K562 (cell line): ENCODE measurements at regions not wholly inside any gene's neighbourhood (a gene's known extent, or its start where the extent isn't known, plus 50 kb on each side); places are given as distances from the start of the nearest gene placed in this dataset.

Experiments used
- ATAC-seq: fragments of 200-7000 bp; cut with Tn5 transposase; 3 replicates; pipeline ENCODE4 v1.9.1; 2020; ENCODE audit warnings: moderate library complexity
- BruUV-seq: library from RNA; stranded (reverse); fragments of 400-500 nt; replicated peaks from 2 replicates; lab custom pipeline; 2021; lab: Mats Ljungman, UMichigan
- CTCF ChIA-PET: fragments of 300-600 bp; formaldehyde crosslinking; extraction: SDS; loops from one replicate; lab custom pipeline; 2021; ENCODE audit warnings: low intra/inter-chr PET ratio; lab: Yijun Ruan, JAX
- POLR2A ChIA-PET: fragments of 300-600, 350-650 bp; sonication (Branson Sonifier 250); formaldehyde crosslinking; extraction: SDS; loops from one replicate; lab custom pipeline; 2021; ENCODE audit warnings: antibody characterized with exemption, inconsistent platforms; lab: Yijun Ruan, JAX
- DNase-seq, 4 experiments: peaks; one replicate each; pipeline versions ENCODE4 v3.0.0 to v3.0.0-alpha.2; 2011 to 2018; ENCODE audit warnings: low spot score in 3 of 4, mixed read lengths in 3 of 4; ENCODE audit errors: extremely low read depth in 1 of 4
- FAIRE-seq: peaks from 2 replicates; lab custom pipeline; 2011; peaks lifted over from hg19 to GRCh38; lab: Jason Lieb, UNC
- H2AFZ ChIP-seq: 2 replicates; pipeline ENCODE4 v1.6.0; 2011; ENCODE audit warnings: low read depth, low read length, control low read depth, inconsistent platforms
- H3K27ac ChIP-seq: fragments of 200-600 bp; 3 replicates; pipeline ENCODE4 v1.8.0; 2011; ENCODE audit warnings: low read depth, mild to moderate bottlenecking, control low read depth, inconsistent platforms, low read length, moderate library complexity, mixed read lengths; ENCODE audit errors: extremely low read depth
- H3K27me3 ChIP-seq, 2 experiments: fragments of 300-600 bp in 1 of 2; 2 replicates in 1 of 2; 3 replicates in 1 of 2; pipeline versions ENCODE4 v1.6.0 to v1.8.0; 2011; ENCODE audit warnings: inconsistent platforms in 2 of 2, low read length in 2 of 2, mild to moderate bottlenecking in 1 of 2, mixed read lengths in 1 of 2, moderate library complexity in 1 of 2; ENCODE audit not compliant: control insufficient read depth in 2 of 2, insufficient read depth in 2 of 2
- H3K36me3 ChIP-seq: fragments of 300-600 bp; 3 replicates; pipeline ENCODE4 v1.8.0; 2011; ENCODE audit warnings: mild to moderate bottlenecking, low read length, inconsistent platforms; ENCODE audit not compliant: control insufficient read depth, insufficient read depth
- H3K4me1 ChIP-seq, 2 experiments: fragments of 200-600 bp in 1 of 2; replicated peaks in 1 of 2; 2 replicates in 1 of 2; 3 replicates in 1 of 2; pipeline versions ENCODE4 v1.5.1 to v1.8.0; 2011; ENCODE audit warnings: inconsistent platforms in 2 of 2, low read length in 2 of 2, mild to moderate bottlenecking in 1 of 2, mixed read lengths in 1 of 2, moderate library complexity in 1 of 2; ENCODE audit not compliant: control insufficient read depth in 2 of 2, insufficient read depth in 2 of 2
- H3K4me2 ChIP-seq: 2 replicates; pipeline ENCODE4 v1.6.1; 2011; ENCODE audit warnings: low read length, control low read depth, inconsistent platforms, mixed read lengths; ENCODE audit not compliant: insufficient read depth
- H3K4me3 ChIP-seq: fragments of 200-600 bp; sonication (generic), shearing (Covaris generic); 2 replicates; pipeline ENCODE4 v1.5.1; 2016; ENCODE audit warnings: control low read depth, inconsistent platforms
- H3K79me2 ChIP-seq: fragments of 200-600 bp; 3 replicates; pipeline ENCODE4 v1.8.0; 2011; ENCODE audit warnings: low read length, inconsistent platforms; ENCODE audit not compliant: control insufficient read depth, insufficient read depth
- H3K9ac ChIP-seq, 2 experiments: 2 replicates each; pipeline versions ENCODE4 v1.6.0 to v1.6.1; 2011; ENCODE audit warnings: low read depth in 2 of 2, low read length in 2 of 2, control low read depth in 1 of 2, inconsistent platforms in 1 of 2, mild to moderate bottlenecking in 1 of 2, mixed read lengths in 1 of 2; ENCODE audit not compliant: insufficient read depth in 1 of 2
- H3K9me1 ChIP-seq: one replicate; pipeline ENCODE4 v1.6.0; 2011; ENCODE audit warnings: inconsistent platforms, mild to moderate bottlenecking, low read length, moderate library complexity; ENCODE audit not compliant: control insufficient read depth, insufficient read depth
- H3K9me3 ChIP-seq: replicated peaks from 2 replicates; pipeline ENCODE4 v1.5.1; 2011; ENCODE audit warnings: low read depth, low read length, inconsistent platforms; ENCODE audit not compliant: control insufficient read depth, insufficient read depth
- H4K20me1 ChIP-seq: replicated peaks from 2 replicates; pipeline ENCODE4 v1.6.1; 2011; ENCODE audit warnings: low read length, inconsistent platforms, mixed read lengths; ENCODE audit not compliant: control insufficient read depth, insufficient read depth
- CBX8 ChIP-seq: fragments of 200-600 bp; sonication (generic); IDR thresholded peaks from 2 replicates; pipeline ENCODE4 v1.6.1; 2012; ENCODE audit warnings: borderline replicate concordance, mixed run types, low read depth, mild to moderate bottlenecking, moderate library complexity, mixed read lengths, low read length, control low read depth, inconsistent platforms; ENCODE audit not compliant: poor library complexity, severe bottlenecking; ENCODE audit errors: extremely low read depth
- FOXK1 ChIP-seq: sonication (generic); formaldehyde crosslinking; IDR thresholded peaks from 2 replicates; pipeline ENCODE4 v1.8.0; 2022; ENCODE audit warnings: missing genetic modification reagents, mild to moderate bottlenecking, borderline replicate concordance
- PCBP1 ChIP-seq: fragments of 200-400 bp; formaldehyde crosslinking; IDR thresholded peaks from 2 replicates; pipeline ENCODE4 v1.6.1; 2018; ENCODE audit warnings: mild to moderate bottlenecking, low read depth, low read length; ENCODE audit not compliant: poor library complexity, severe bottlenecking
- RBM15 ChIP-seq: fragments of 200-400 bp; formaldehyde crosslinking; IDR thresholded peaks from 2 replicates; pipeline ENCODE4 v1.6.1; 2018; ENCODE audit warnings: mild to moderate bottlenecking, low read length, moderate library complexity; ENCODE audit not compliant: insufficient read depth
- RBM22 ChIP-seq: fragments of 200-400 bp; formaldehyde crosslinking; IDR thresholded peaks from 2 replicates; pipeline ENCODE4 v1.6.1; 2018; ENCODE audit warnings: low read length, low read depth; ENCODE audit not compliant: poor library complexity, severe bottlenecking
- TGIF2 ChIP-seq: sonication (generic); formaldehyde crosslinking; IDR thresholded peaks from 2 replicates; pipeline ENCODE4 v1.8.1; 2022; ENCODE audit warnings: mild to moderate bottlenecking, missing genetic modification reagents, moderate library complexity
- ZNF586 ChIP-seq: fragments of 450-650 bp; formaldehyde crosslinking; conservative IDR thresholded peaks from 2 replicates; pipeline ENCODE4 v1.4.0; 2020; ENCODE audit warnings: mild to moderate bottlenecking, moderate library complexity
- WGBS: fragments of 100-300 bp; shearing (Covaris generic); methylation state at CpG from one replicate; pipeline ENCODE4 v1.1.6; 2016; ENCODE audit warnings: low coverage, mixed read lengths; ENCODE audit not compliant: insufficient coverage; ENCODE audit errors: missing lambda C conversion rate; 5-methylcytosine and 5-hydroxymethylcytosine counted together
- in situ Hi-C: fragments of 300-500 bp; cut with MboI; formaldehyde crosslinking; loops from 4 replicates; pipeline ENCODE4 v1.15.0; 2018; ENCODE audit warnings: inconsistent platforms, mixed read lengths
- intact Hi-C: fragments of 100-400 bp; cut with micrococcal nuclease; formaldehyde crosslinking; loops from 2 replicates; pipeline ENCODE4 v1.14.2; 2022
- TF ChIP-seq, protein P1 (sequence below), 3 experiments: fragments of 200-800 bp in 1 of 3; fragments of 250-450 bp in 1 of 3; fragments of 450-650 bp in 1 of 3; sonication (Bioruptor Pico) in 1 of 3; sonication (Bioruptor generic) in 1 of 3; formaldehyde crosslinking in 1 of 3; IDR thresholded peaks; 2 replicates each; pipeline versions ENCODE4 v1.6.1 to v1.8.0; 2016 to 2022; ENCODE audit warnings: mild to moderate bottlenecking in 2 of 3, missing genetic modification characterization in 2 of 3, missing compliant biosample characterization in 1 of 3, moderate library complexity in 1 of 3
- TF ChIP-seq, protein P2 (sequence below): fragments of 250-450 bp; sonication (Bioruptor Pico); IDR thresholded peaks from 2 replicates; pipeline ENCODE4 v1.5.0; 2021
- TF ChIP-seq, protein P3 (sequence below): IDR thresholded peaks from 2 replicates; pipeline ENCODE4 v1.6.1; 2014; ENCODE audit warnings: antibody characterized with exemption
- TF ChIP-seq, protein P4 (sequence below): fragments of 250-450 bp; sonication (Bioruptor Pico); IDR thresholded peaks from 2 replicates; pipeline ENCODE4 v1.5.0; 2022; ENCODE audit warnings: mild to moderate bottlenecking
- TF ChIP-seq, protein P5 (sequence below): fragments of 450-650 bp; formaldehyde crosslinking; IDR thresholded peaks from 2 replicates; pipeline ENCODE4 v1.4.0; 2022; ENCODE audit warnings: missing genetic modification characterization

DNA sequence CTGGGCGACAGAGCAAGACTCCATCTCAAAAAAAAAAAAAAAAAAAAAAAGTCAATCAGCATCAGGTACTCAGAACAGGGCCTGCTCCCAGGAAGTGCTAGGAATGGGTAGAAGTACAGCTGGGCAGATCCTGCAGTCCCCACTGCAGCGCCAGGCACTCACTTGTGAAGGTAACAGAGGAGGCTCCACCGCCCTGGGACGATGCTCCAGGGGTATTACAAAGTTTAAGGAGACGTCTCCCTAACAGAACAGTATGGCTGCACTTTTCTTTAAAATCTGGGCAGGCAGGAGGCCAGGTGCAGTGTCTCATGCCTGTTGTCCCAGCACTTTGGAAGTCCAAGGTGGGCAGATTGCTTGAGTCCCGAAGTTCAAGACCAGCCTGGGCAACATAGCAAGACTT is 1449.0 kb downstream of the BRD1 start:
- Histone ChIP-seq H2AFZ (no peak overlapping the region), H3K9me1 (no peaks in the 10 kb centered on the region), H3K27ac (no peak overlapping the region), H3K9me3 (no peaks in the 10 kb centered on the region), H3K36me3 (no peaks in the 10 kb centered on the region), H4K20me1 (0 out of 2 replicates have a peak, but pooled peaks cover 4% of the 10 kb centered on the region), H3K27me3 (peaks cover 0 to 5% of the 10 kb centered on the region in 2 experiments; a peak in 1 of 5 replicates), H3K9ac (no peak overlapping the region), H3K79me2 (no peaks in the 10 kb centered on the region), H3K4me1 (no peaks in the 10 kb centered on the region), H3K4me3 (no peak overlapping the region), H3K4me2 (no peak overlapping the region)
- in situ Hi-C loops, result no loop called here
- intact Hi-C loops, result no loop called here
- DNase-seq, result no peak
- CTCF ChIA-PET, result no interaction called here
- FAIRE-seq, result no peak
- no TSS peak for BruUV-seq
- POLR2A ChIA-PET, result interaction anchor here (0.7 kb wide), 1 partner anchor 199 kb away, joined by 4 read pairs; no protein-coding TSS in a partner anchor
- no peak for ATAC-seq
- WGBS, result 10% methylated on average over 3 of the region's 6 CpGs
- no peak for TF ChIP-seq PCBP1
- TF ChIP-seq RBM15, result no peak
- TF ChIP-seq, protein P1, sequence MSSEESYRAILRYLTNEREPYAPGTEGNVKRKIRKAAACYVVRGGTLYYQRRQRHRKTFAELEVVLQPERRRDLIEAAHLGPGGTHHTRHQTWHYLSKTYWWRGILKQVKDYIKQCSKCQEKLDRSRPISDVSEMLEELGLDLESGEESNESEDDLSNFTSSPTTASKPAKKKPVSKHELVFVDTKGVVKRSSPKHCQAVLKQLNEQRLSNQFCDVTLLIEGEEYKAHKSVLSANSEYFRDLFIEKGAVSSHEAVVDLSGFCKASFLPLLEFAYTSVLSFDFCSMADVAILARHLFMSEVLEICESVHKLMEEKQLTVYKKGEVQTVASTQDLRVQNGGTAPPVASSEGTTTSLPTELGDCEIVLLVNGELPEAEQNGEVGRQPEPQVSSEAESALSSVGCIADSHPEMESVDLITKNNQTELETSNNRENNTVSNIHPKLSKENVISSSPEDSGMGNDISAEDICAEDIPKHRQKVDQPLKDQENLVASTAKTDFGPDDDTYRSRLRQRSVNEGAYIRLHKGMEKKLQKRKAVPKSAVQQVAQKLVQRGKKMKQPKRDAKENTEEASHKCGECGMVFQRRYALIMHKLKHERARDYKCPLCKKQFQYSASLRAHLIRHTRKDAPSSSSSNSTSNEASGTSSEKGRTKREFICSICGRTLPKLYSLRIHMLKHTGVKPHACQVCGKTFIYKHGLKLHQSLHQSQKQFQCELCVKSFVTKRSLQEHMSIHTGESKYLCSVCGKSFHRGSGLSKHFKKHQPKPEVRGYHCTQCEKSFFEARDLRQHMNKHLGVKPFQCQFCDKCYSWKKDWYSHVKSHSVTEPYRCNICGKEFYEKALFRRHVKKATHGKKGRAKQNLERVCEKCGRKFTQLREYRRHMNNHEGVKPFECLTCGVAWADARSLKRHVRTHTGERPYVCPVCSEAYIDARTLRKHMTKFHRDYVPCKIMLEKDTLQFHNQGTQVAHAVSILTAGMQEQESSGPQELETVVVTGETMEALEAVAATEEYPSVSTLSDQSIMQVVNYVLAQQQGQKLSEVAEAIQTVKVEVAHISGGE (CRISPR knock-in tag; IDR thresholded peaks at IDR 0.05), result no peak
- TF ChIP-seq RBM22, result no peak
- TF ChIP-seq, protein P2, sequence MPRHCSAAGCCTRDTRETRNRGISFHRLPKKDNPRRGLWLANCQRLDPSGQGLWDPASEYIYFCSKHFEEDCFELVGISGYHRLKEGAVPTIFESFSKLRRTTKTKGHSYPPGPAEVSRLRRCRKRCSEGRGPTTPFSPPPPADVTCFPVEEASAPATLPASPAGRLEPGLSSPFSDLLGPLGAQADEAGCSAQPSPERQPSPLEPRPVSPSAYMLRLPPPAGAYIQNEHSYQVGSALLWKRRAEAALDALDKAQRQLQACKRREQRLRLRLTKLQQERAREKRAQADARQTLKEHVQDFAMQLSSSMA, result no peak
- no peak for TF ChIP-seq ZNF586
- no peak for TF ChIP-seq CBX8
- TF ChIP-seq, protein P3, sequence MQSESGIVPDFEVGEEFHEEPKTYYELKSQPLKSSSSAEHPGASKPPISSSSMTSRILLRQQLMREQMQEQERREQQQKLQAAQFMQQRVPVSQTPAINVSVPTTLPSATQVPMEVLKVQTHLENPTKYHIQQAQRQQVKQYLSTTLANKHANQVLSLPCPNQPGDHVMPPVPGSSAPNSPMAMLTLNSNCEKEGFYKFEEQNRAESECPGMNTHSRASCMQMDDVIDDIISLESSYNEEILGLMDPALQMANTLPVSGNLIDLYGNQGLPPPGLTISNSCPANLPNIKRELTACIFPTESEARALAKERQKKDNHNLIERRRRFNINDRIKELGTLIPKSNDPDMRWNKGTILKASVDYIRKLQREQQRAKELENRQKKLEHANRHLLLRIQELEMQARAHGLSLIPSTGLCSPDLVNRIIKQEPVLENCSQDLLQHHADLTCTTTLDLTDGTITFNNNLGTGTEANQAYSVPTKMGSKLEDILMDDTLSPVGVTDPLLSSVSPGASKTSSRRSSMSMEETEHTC, result no peak
- TF ChIP-seq, protein P4, sequence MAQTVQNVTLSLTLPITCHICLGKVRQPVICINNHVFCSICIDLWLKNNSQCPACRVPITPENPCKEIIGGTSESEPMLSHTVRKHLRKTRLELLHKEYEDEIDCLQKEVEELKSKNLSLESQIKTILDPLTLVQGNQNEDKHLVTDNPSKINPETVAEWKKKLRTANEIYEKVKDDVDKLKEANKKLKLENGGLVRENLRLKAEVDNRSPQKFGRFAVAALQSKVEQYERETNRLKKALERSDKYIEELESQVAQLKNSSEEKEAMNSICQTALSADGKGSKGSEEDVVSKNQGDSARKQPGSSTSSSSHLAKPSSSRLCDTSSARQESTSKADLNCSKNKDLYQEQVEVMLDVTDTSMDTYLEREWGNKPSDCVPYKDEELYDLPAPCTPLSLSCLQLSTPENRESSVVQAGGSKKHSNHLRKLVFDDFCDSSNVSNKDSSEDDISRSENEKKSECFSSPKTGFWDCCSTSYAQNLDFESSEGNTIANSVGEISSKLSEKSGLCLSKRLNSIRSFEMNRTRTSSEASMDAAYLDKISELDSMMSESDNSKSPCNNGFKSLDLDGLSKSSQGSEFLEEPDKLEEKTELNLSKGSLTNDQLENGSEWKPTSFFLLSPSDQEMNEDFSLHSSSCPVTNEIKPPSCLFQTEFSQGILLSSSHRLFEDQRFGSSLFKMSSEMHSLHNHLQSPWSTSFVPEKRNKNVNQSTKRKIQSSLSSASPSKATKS (CRISPR knock-in tag), result no peak
- TF ChIP-seq, protein P5, sequence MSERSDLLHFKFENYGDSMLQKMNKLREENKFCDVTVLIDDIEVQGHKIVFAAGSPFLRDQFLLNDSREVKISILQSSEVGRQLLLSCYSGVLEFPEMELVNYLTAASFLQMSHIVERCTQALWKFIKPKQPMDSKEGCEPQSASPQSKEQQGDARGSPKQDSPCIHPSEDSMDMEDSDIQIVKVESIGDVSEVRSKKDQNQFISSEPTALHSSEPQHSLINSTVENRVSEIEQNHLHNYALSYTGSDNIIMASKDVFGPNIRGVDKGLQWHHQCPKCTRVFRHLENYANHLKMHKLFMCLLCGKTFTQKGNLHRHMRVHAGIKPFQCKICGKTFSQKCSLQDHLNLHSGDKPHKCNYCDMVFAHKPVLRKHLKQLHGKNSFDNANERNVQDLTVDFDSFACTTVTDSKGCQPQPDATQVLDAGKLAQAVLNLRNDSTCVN (CRISPR knock-in tag), result no peak
- TF ChIP-seq TGIF2 (CRISPR knock-in tag), result no peak
- TF ChIP-seq FOXK1 (CRISPR knock-in tag), result no peak
